ENCODE measurements at regions not wholly inside any gene's neighbourhood (a gene's known extent, or its start where the extent isn't known, plus 50 kb on each side); places are given as distances from the start of the nearest gene placed in this dataset.

DNA sequence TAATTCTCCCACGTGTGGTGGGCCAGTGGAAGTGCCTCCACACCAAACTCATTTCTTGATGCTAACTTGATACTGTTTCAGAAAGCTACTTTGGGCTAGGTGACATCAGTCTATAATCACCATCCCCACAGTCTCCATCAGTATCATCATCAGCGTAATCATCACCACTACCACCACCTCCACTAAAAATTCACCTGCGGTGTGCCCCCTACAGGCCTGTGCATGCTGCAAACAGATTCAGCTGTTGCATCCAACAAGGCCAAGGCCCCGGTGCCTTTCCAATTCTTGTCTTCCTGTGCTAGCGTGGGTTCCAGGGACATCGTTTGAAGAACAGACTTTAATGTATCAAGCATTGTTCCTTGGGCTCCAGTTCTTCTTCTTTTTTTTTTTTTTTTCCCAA is 201.3 kb upstream of the EXOC2 start:
- TF ChIP-seq, protein P1, sequence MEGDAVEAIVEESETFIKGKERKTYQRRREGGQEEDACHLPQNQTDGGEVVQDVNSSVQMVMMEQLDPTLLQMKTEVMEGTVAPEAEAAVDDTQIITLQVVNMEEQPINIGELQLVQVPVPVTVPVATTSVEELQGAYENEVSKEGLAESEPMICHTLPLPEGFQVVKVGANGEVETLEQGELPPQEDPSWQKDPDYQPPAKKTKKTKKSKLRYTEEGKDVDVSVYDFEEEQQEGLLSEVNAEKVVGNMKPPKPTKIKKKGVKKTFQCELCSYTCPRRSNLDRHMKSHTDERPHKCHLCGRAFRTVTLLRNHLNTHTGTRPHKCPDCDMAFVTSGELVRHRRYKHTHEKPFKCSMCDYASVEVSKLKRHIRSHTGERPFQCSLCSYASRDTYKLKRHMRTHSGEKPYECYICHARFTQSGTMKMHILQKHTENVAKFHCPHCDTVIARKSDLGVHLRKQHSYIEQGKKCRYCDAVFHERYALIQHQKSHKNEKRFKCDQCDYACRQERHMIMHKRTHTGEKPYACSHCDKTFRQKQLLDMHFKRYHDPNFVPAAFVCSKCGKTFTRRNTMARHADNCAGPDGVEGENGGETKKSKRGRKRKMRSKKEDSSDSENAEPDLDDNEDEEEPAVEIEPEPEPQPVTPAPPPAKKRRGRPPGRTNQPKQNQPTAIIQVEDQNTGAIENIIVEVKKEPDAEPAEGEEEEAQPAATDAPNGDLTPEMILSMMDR (conservative IDR thresholded peaks at IDR 0.05 in 1 of 2, IDR thresholded peaks at IDR 0.05 in 1 of 2; ENCODE audit: extremely low read depth in 1 of 2, insufficient read depth in 1 of 2, low read depth in 1 of 2, low read length in 2 of 2): peak; percentile 8 to 24
- TF ChIP-seq EZH2 (IDR thresholded peaks at IDR 0.05; ENCODE audit: borderline replicate concordance, low read length): no peak

All from mammary epithelial cell (primary cell).